Ishikawa (cell line): ENCODE measurements at regions not wholly inside any gene's neighbourhood (a gene's known extent, or its start where the extent isn't known, plus 50 kb on each side); places are given as distances from the start of the nearest gene placed in this dataset.

Source experiments
- CEBPB ChIP-seq: IDR thresholded peaks from 2 replicates; pipeline ENCODE4 v1.6.1; 2012
- CREB1 ChIP-seq: IDR thresholded peaks from 2 replicates; pipeline ENCODE4 v1.6.1; 2012; ENCODE audit warnings: low read depth
- EGR1 ChIP-seq: IDR thresholded peaks from 2 replicates; pipeline ENCODE4 v1.6.1; 2012
- EP300 ChIP-seq: IDR thresholded peaks from 2 replicates; pipeline ENCODE4 v1.6.1; 2012; ENCODE audit warnings: borderline replicate concordance
- FOXM1 ChIP-seq: IDR thresholded peaks from 2 replicates; pipeline ENCODE4 v1.6.1; 2012; ENCODE audit warnings: low read depth, borderline replicate concordance
- MAX ChIP-seq: IDR thresholded peaks from 2 replicates; pipeline ENCODE4 v1.6.1; 2012
- NFIC ChIP-seq: IDR thresholded peaks from 2 replicates; pipeline ENCODE4 v1.6.1; 2012
- RAD21 ChIP-seq: IDR thresholded peaks from 2 replicates; pipeline ENCODE4 v1.6.1; 2012; ENCODE audit warnings: low read depth
- REST ChIP-seq: IDR thresholded peaks from 2 replicates; pipeline ENCODE4 v1.6.1; 2012; ENCODE audit warnings: low read depth, mild to moderate bottlenecking
- TAF1 ChIP-seq: IDR thresholded peaks from 2 replicates; pipeline ENCODE4 v1.6.1; 2012; ENCODE audit warnings: low read depth, mild to moderate bottlenecking
- TCF12 ChIP-seq: IDR thresholded peaks from 2 replicates; pipeline ENCODE4 v1.6.1; 2012; ENCODE audit warnings: low read depth
- TEAD4 ChIP-seq: IDR thresholded peaks from 2 replicates; pipeline ENCODE4 v1.6.1; 2012
- USF1 ChIP-seq: IDR thresholded peaks from 2 replicates; pipeline ENCODE4 v1.6.1; 2012
- YY1 ChIP-seq: IDR thresholded peaks from 2 replicates; pipeline ENCODE4 v1.6.1; 2012; ENCODE audit warnings: low read depth
- ZBTB7A ChIP-seq: IDR thresholded peaks from 2 replicates; pipeline ENCODE4 v1.6.1; 2012; ENCODE audit warnings: low read depth

GRCh38 chr1:73782901-73783300 is 415.1 kb downstream of the LRRIQ3 start:
- no peak for TF ChIP-seq MAX
- no peak for TF ChIP-seq REST
- no peak for TF ChIP-seq NFIC
- no peak for TF ChIP-seq ZBTB7A
- TF ChIP-seq YY1: no peak
- TF ChIP-seq RAD21: no peak
- TF ChIP-seq EGR1: no peak
- TF ChIP-seq TAF1: no peak
- no peak for TF ChIP-seq TEAD4
- TF ChIP-seq CEBPB: no peak
- TF ChIP-seq USF1: no peak
- no peak for TF ChIP-seq CREB1
- TF ChIP-seq TCF12: no peak
- TF ChIP-seq EP300: no peak
- TF ChIP-seq FOXM1: no peak

GRCh38 chr1:73781251-73781650 is 416.7 kb downstream of the LRRIQ3 start:
- TF ChIP-seq YY1 (no peak), RAD21 (no peak), FOXM1 (no peak), MAX (no peak), CREB1 (no peak), TCF12 (no peak), REST (no peak), CEBPB (no peak)

- TF ChIP-seq YY1 (no peak), REST (no peak), CEBPB (no peak), RAD21 (no peak), EGR1 (no peak), TEAD4 (no peak), USF1 (no peak), FOXM1 (no peak), EP300 (no peak), ZBTB7A (no peak), CREB1 (no peak), NFIC (no peak), TAF1 (no peak), TCF12 (no peak), MAX (no peak)
These were observed 419.5 kb downstream of the LRRIQ3 start for GRCh38 chr1:73778471-73778870.

- TF ChIP-seq USF1: no peak
- no peak for TF ChIP-seq TEAD4
These were observed 422.1 kb downstream of the LRRIQ3 start for GRCh38 chr1:73775896-73776295.

- TF ChIP-seq TEAD4: no peak
- no peak for TF ChIP-seq RAD21
- no peak for TF ChIP-seq ZBTB7A
- TF ChIP-seq EP300: no peak
- TF ChIP-seq TCF12: no peak
- TF ChIP-seq NFIC: no peak
- no peak for TF ChIP-seq CREB1
- TF ChIP-seq EGR1: no peak
- no peak for TF ChIP-seq CEBPB
- TF ChIP-seq FOXM1: no peak
- no peak for TF ChIP-seq USF1
- TF ChIP-seq YY1: no peak
- no peak for TF ChIP-seq REST
- TF ChIP-seq TAF1: no peak
- no peak for TF ChIP-seq MAX
These were observed 425.0 kb downstream of the LRRIQ3 start for GRCh38 chr1:73772941-73773340.
